PFSK-1 (cell line): ENCODE measurements at regions not wholly inside any gene's neighbourhood (a gene's known extent, or its start where the extent isn't known, plus 50 kb on each side); places are given as distances from the start of the nearest gene placed in this dataset.

Experiments
- FOXP2 ChIP-seq: optimal IDR thresholded peaks from 2 replicates; pipeline ENCODE3; 2011; ENCODE audit warnings: borderline replicate concordance, control low read depth, inconsistent platforms; ENCODE audit not compliant: insufficient read depth; ENCODE audit errors: extremely low read length, extremely low read depth
- POLR2AphosphoS5 ChIP-seq: IDR thresholded peaks from 2 replicates; pipeline ENCODE4 v1.6.1; 2012; ENCODE audit warnings: low read depth, mild to moderate bottlenecking, control low read depth, low read length, moderate library complexity
- SIN3A ChIP-seq: IDR thresholded peaks from 2 replicates; pipeline ENCODE4 v1.6.1; 2012; ENCODE audit warnings: mild to moderate bottlenecking, low read length, moderate library complexity, borderline replicate concordance; ENCODE audit not compliant: insufficient read depth
- TAF1 ChIP-seq: IDR thresholded peaks from 2 replicates; pipeline ENCODE4 v1.6.1; 2012; ENCODE audit warnings: low read length, control low read depth, borderline replicate concordance; ENCODE audit not compliant: insufficient read depth
- TF ChIP-seq, protein P1 (sequence below), 2 experiments: IDR thresholded peaks; 2 replicates each; pipeline versions ENCODE4 v1.6.1 to v1.8.0; 2011 to 2012; ENCODE audit warnings: low read depth in 2 of 2, low read length in 2 of 2, control low read depth in 1 of 2, inconsistent platforms in 1 of 2, mild to moderate bottlenecking in 1 of 2, moderate library complexity in 1 of 2; ENCODE audit not compliant: insufficient read depth in 1 of 2

DNA sequence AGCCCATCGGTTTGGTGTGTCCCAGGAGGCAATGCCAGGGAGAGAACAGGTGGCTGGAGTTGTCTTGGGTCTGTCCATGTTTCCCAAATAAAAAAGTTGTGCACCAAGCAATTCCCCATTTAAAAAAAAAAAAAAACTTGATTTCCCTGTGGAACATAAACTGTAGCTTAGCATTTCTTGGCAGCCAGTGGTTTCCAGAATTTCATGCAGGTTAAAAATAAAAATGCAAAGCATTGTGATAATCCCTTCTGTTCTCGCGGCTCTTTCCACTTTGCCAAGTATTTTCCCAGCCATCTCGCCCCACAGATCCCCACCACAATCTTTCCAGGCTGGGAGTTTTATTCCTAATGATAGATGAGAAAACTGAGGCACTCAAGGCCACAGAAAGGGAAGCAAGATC is 51.4 kb upstream of the MSX1 start:
- no peak for TF ChIP-seq SIN3A
- TF ChIP-seq POLR2AphosphoS5 = no peak
- TF ChIP-seq, protein P1, sequence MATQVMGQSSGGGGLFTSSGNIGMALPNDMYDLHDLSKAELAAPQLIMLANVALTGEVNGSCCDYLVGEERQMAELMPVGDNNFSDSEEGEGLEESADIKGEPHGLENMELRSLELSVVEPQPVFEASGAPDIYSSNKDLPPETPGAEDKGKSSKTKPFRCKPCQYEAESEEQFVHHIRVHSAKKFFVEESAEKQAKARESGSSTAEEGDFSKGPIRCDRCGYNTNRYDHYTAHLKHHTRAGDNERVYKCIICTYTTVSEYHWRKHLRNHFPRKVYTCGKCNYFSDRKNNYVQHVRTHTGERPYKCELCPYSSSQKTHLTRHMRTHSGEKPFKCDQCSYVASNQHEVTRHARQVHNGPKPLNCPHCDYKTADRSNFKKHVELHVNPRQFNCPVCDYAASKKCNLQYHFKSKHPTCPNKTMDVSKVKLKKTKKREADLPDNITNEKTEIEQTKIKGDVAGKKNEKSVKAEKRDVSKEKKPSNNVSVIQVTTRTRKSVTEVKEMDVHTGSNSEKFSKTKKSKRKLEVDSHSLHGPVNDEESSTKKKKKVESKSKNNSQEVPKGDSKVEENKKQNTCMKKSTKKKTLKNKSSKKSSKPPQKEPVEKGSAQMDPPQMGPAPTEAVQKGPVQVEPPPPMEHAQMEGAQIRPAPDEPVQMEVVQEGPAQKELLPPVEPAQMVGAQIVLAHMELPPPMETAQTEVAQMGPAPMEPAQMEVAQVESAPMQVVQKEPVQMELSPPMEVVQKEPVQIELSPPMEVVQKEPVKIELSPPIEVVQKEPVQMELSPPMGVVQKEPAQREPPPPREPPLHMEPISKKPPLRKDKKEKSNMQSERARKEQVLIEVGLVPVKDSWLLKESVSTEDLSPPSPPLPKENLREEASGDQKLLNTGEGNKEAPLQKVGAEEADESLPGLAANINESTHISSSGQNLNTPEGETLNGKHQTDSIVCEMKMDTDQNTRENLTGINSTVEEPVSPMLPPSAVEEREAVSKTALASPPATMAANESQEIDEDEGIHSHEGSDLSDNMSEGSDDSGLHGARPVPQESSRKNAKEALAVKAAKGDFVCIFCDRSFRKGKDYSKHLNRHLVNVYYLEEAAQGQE (IDR thresholded peaks at IDR 0.05; ENCODE audit: insufficient read depth in 1 of 2, low read depth in 2 of 2, low read length in 2 of 2) = no peak
- TF ChIP-seq FOXP2 = no peak
- no peak for TF ChIP-seq TAF1

DNA sequence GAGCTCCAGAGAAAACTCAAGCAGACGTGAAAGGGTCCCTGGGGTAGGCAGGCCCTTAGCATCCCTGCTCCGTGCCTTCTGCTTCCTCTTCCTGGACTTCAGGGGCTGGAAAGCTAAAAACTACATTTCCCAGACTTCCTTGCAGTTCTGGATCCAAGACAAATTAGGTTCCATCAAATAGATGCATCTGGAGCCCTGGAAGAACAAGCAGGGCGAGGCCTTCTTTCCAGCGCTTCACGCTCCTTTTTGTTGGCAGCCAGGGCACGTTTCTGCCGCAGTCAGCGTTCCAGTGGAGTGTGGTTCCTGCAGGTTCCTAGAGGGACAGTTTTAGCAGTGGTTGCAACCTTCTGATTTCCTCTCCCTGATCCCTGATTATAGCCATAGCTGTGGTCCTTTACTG is 53.6 kb upstream of the MSX1 start:
- TF ChIP-seq POLR2AphosphoS5 (no peak), FOXP2 (no peak), TAF1 (no peak), SIN3A (no peak)

DNA sequence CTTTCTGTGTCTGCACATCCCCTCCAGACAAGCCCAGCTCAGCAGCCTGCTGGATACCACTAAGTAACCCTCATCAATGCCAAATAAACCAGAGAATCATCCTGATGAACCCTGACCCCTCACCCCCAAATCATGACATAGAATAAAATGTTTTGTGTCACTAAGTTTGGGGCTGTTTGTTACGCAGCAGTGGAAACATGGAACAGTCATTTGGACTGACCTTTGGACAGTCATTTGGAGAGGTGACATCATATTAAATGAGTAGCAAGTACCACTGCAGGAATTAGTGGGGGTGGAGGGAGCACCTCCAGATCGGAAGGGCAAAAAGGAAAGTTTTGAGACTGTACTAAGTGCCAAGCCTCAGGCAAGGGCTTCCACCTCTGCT is 55.6 kb upstream of the MSX1 start:
- TF ChIP-seq SIN3A (no peak), POLR2AphosphoS5 (no peak), TAF1 (no peak)
- TF ChIP-seq, protein P1 (IDR thresholded peaks at IDR 0.05; ENCODE audit: insufficient read depth in 1 of 2, low read depth in 2 of 2, low read length in 2 of 2) = no peak

DNA sequence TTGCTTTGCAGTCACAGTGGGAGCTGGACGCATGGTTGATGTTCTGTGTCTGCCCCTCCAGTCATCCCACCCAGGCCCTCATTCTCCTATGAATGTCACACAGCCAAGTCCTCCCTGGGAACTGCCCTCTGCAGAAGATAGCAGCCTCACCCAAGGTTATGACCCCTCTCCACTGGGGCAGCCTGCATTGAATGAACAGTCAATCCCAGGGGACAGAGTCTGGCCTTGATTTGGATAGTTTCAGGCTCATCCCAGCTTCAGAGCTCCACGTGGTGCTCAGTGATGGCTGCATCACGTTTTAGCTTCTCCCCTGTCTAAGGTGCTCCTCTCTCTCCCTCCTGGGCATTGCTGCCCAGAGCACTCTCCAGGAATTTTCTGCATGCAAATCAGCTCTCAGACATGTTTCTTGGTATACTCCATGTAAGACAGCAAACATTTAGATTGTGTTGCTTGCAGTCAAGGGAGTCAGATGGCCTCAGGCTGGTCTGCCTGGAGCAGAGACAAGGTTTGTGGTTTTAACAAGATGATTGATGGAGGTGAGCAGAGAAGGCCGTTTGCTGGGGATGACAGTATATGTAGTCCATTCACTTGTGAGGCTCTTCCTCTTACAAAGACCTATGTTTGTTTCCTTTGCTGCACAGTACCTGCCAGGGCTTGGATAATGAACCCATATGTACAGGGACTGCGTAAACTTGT is 56.1 kb upstream of the MSX1 start:
- TF ChIP-seq TAF1 (no peak), POLR2AphosphoS5 (no peak), FOXP2 (no peak), SIN3A (no peak)
- TF ChIP-seq, protein P1 (IDR thresholded peaks at IDR 0.05; ENCODE audit: insufficient read depth in 1 of 2, low read depth in 2 of 2, low read length in 2 of 2) = no peak

DNA sequence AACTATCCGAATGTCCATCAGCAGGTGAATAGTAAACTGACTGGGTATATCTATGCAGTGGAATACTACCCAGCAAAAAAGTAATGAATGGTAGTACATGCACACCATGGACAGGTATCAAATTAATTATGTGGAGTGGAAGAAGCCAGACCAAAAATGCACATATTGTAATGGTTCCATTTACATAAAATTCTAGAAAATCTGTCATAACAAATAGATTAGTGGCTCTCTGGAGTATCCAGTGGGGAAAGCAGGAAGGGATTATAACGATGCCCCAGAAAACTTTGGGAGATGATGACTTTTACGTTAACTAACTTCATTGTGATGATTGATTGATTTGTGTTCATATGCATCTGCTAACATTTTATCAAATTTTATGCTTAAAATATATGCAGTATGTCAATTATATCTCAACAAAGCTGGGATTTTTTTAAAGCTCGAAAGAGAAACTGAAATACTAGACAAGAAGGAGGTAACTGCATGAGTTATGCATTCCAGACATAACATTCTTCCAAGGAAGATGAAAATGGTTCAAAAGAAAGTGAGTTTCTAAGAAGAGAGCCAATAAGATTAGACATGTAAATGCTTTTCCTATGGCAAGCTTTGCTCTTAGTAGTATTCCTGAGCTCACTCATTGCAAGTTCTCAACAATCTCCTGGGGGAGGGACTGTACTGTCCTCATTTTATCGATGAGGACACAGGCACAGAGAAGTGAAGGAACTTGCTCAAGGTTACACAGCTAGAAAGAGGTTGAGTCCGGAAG is 58.6 kb upstream of the MSX1 start:
- TF ChIP-seq, protein P1 (IDR thresholded peaks at IDR 0.05; ENCODE audit: insufficient read depth in 1 of 2, low read depth in 2 of 2, low read length in 2 of 2) = no peak
- no peak for TF ChIP-seq SIN3A
- no peak for TF ChIP-seq POLR2AphosphoS5
- TF ChIP-seq FOXP2 = no peak
- TF ChIP-seq TAF1 = no peak
